ENCODE measurements at regions not wholly inside any gene's neighbourhood (a gene's known extent, or its start where the extent isn't known, plus 50 kb on each side); places are given as distances from the start of the nearest gene placed in this dataset.

- Histone ChIP-seq H3K27me3 (ENCODE audit: control insufficient read depth, insufficient read depth, low read length) (no peaks in the 10 kb centered on the region), H3K4me3 (ENCODE audit: low read depth, low read length) (no peak overlapping the region), H3K36me3 (ENCODE audit: control insufficient read depth, insufficient read depth, low read length) (no peaks in the 10 kb centered on the region)
- ChIA-PET CTCF (interaction anchor here (1.0 kb wide), 1 partner anchor 17 kb away, joined by 3 read pairs; no protein-coding TSS in a partner anchor), POLR2A (interaction anchor here (0.6 kb wide), 1 partner anchor 316 kb away, joined by 4 read pairs; no protein-coding TSS in a partner anchor)
- DNase-seq (ENCODE audit: low read depth), result no peak
- TF ChIP-seq, protein P1, sequence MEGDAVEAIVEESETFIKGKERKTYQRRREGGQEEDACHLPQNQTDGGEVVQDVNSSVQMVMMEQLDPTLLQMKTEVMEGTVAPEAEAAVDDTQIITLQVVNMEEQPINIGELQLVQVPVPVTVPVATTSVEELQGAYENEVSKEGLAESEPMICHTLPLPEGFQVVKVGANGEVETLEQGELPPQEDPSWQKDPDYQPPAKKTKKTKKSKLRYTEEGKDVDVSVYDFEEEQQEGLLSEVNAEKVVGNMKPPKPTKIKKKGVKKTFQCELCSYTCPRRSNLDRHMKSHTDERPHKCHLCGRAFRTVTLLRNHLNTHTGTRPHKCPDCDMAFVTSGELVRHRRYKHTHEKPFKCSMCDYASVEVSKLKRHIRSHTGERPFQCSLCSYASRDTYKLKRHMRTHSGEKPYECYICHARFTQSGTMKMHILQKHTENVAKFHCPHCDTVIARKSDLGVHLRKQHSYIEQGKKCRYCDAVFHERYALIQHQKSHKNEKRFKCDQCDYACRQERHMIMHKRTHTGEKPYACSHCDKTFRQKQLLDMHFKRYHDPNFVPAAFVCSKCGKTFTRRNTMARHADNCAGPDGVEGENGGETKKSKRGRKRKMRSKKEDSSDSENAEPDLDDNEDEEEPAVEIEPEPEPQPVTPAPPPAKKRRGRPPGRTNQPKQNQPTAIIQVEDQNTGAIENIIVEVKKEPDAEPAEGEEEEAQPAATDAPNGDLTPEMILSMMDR (IDR thresholded peaks at IDR 0.05; ENCODE audit: insufficient read depth, low read depth, low read length), result no peak
These were observed 214.1 kb downstream of the BCOR start for GRCh38 chrX:39883666-39884065.

DNA sequence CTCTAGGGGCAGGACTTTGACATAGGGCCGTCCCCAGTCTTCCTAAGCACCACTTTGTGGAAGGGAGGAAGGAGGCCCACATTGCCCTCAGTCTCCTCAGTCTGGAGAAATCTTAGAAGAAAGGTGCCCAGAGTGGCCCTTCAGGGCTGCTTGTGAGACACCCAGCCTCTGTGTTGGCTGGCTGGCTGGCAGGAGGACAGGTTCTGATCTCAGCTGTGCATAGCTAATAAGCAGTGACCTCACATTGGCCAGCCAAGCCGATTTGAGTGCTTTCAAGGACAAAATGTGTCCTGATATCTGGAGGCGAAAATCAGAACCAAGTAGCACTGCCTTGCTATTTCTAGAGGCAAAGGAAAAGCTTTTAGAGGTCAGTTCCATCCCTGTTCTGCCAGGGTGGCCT, 211.5 kb downstream of the BCOR start:
- TF ChIP-seq, protein P1 (IDR thresholded peaks at IDR 0.05; ENCODE audit: insufficient read depth, low read depth, low read length), result no peak
- no peak for DNase-seq (ENCODE audit: low read depth)
- ChIA-PET POLR2A (no interaction called here), CTCF (no interaction called here)
- H3K36me3 ChIP-seq (ENCODE audit: control insufficient read depth, insufficient read depth, low read length), result no peaks in the 10 kb centered on the region
- H3K27me3 ChIP-seq (ENCODE audit: control insufficient read depth, insufficient read depth, low read length), result no peaks in the 10 kb centered on the region
- H3K4me3 ChIP-seq (ENCODE audit: low read depth, low read length), result no peak overlapping the region

- DNase-seq (ENCODE audit: low read depth), result no peak
- CTCF ChIA-PET, result no interaction called here
- Histone ChIP-seq H3K4me3 (ENCODE audit: low read depth, low read length) (no peak overlapping the region), H3K36me3 (ENCODE audit: control insufficient read depth, insufficient read depth, low read length) (no peaks in the 10 kb centered on the region), H3K27me3 (ENCODE audit: control insufficient read depth, insufficient read depth, low read length) (no peaks in the 10 kb centered on the region)
- POLR2A ChIA-PET, result no interaction called here
- TF ChIP-seq, protein P1 (IDR thresholded peaks at IDR 0.05; ENCODE audit: insufficient read depth, low read depth, low read length), result no peak
These were observed 209.0 kb downstream of the BCOR start for GRCh38 chrX:39888730-39889129.

- CTCF ChIA-PET, result no interaction called here
- no peak for DNase-seq (ENCODE audit: low read depth)
- TF ChIP-seq, protein P1 (IDR thresholded peaks at IDR 0.05; ENCODE audit: insufficient read depth, low read depth, low read length), result no peak
These were observed 208.1 kb downstream of the BCOR start for GRCh38 chrX:39889704-39890103.

GRCh38 chrX:39890807-39891206, 207.0 kb downstream of the BCOR start:
- TF ChIP-seq, protein P1 (IDR thresholded peaks at IDR 0.05; ENCODE audit: insufficient read depth, low read depth, low read length), result no peak
- CTCF ChIA-PET, result no interaction called here
- POLR2A ChIA-PET, result no interaction called here

More at GRCh38 chrX:39889704-39890103, 208.1 kb downstream of the BCOR start:
- Histone ChIP-seq H3K4me3 (ENCODE audit: low read depth, low read length) (no peak overlapping the region), H3K27me3 (ENCODE audit: control insufficient read depth, insufficient read depth, low read length) (no peaks in the 10 kb centered on the region), H3K36me3 (ENCODE audit: control insufficient read depth, insufficient read depth, low read length) (no peaks in the 10 kb centered on the region)
- POLR2A ChIA-PET, result no interaction called here

More at GRCh38 chrX:39890807-39891206, 207.0 kb downstream of the BCOR start:
- DNase-seq (ENCODE audit: low read depth), result no peak
- Histone ChIP-seq H3K27me3 (ENCODE audit: control insufficient read depth, insufficient read depth, low read length) (no peaks in the 10 kb centered on the region), H3K36me3 (ENCODE audit: control insufficient read depth, insufficient read depth, low read length) (no peaks in the 10 kb centered on the region), H3K4me3 (ENCODE audit: low read depth, low read length) (no peak overlapping the region)

All from BJ (cell line).